IMR-90 (cell line): ENCODE measurements at regions not wholly inside any gene's neighbourhood (a gene's known extent, or its start where the extent isn't known, plus 50 kb on each side); places are given as distances from the start of the nearest gene placed in this dataset.

ENCODE experiments used
- ATAC-seq: fragments of 200-7000 bp; cut with Tn5 transposase; 2 replicates; pipeline ENCODE4 v1.9.1; 2020; ENCODE audit warnings: low read depth, mild to moderate bottlenecking, moderate library complexity
- BruUV-seq: library from RNA; stranded (reverse); fragments of 400-500 nt; replicated peaks from 2 replicates; lab custom pipeline; 2021; lab: Mats Ljungman, UMichigan
- CTCF ChIA-PET: fragments of 300-600 bp; formaldehyde crosslinking; extraction: SDS; loops from one replicate; lab custom pipeline; 2021; ENCODE audit warnings: antibody characterized with exemption; lab: Yijun Ruan, JAX
- POLR2A ChIA-PET: fragments of 300-600 bp; sonication (Branson Sonifier 250); formaldehyde crosslinking; loops from one replicate; lab custom pipeline; 2022; ENCODE audit warnings: antibody characterized with exemption; ENCODE audit not compliant: unreplicated experiment; lab: Charles Lee
- DNase-seq: peaks from one replicate; pipeline ENCODE4 v3.0.0; 2013
- H2AFZ ChIP-seq: replicated peaks from 2 replicates; pipeline ENCODE3; 2013; ENCODE audit warnings: low read length, mild to moderate bottlenecking; ENCODE audit not compliant: poor library complexity
- H2AK5ac ChIP-seq: 2 replicates; pipeline ENCODE4 v1.6.1; 2013; ENCODE audit warnings: low read depth, low read length, inconsistent platforms
- H2AK9ac ChIP-seq: replicated peaks from 2 replicates; pipeline ENCODE3; 2013; ENCODE audit warnings: mild to moderate bottlenecking, low read depth, low read length, moderate library complexity; ENCODE audit not compliant: poor library complexity
- H2BK120ac ChIP-seq: 2 replicates; pipeline ENCODE4 v1.6.1; 2013; ENCODE audit warnings: low read depth, low read length, inconsistent platforms
- H2BK15ac ChIP-seq: 3 replicates; pipeline ENCODE4 v1.6.1; 2013; ENCODE audit warnings: low read depth, low read length, inconsistent platforms
- H2BK20ac ChIP-seq: 2 replicates; pipeline ENCODE4 v1.6.1; 2013; ENCODE audit warnings: low read depth, mild to moderate bottlenecking, inconsistent platforms, low read length, moderate library complexity
- H2BK5ac ChIP-seq: 2 replicates; pipeline ENCODE4 v1.6.1; 2013; ENCODE audit warnings: mild to moderate bottlenecking, low read depth, low read length, inconsistent platforms; ENCODE audit not compliant: poor library complexity, severe bottlenecking
- H3K14ac ChIP-seq: replicated peaks from 2 replicates; pipeline ENCODE4 v1.6.1; 2013; ENCODE audit warnings: low read depth, low read length, inconsistent platforms
- H3K18ac ChIP-seq: 2 replicates; pipeline ENCODE4 v1.6.1; 2013; ENCODE audit warnings: low read depth, low read length, control low read depth
- H3K23ac ChIP-seq: 2 replicates; pipeline ENCODE4 v1.6.1; 2013; ENCODE audit warnings: low read depth, low read length, inconsistent platforms
- H3K27ac ChIP-seq: 2 replicates; pipeline ENCODE4 v1.5.1; 2013; ENCODE audit warnings: mild to moderate bottlenecking, control low read depth, low read length; ENCODE audit not compliant: insufficient read depth
- H3K27me3 ChIP-seq: 2 replicates; pipeline ENCODE4 v1.6.1; 2013; ENCODE audit warnings: low read length; ENCODE audit not compliant: control insufficient read depth, insufficient read depth
- H3K36me3 ChIP-seq: 2 replicates; pipeline ENCODE4 v1.6.1; 2013; ENCODE audit warnings: low read length, mixed read lengths; ENCODE audit not compliant: control insufficient read depth, insufficient read depth
- H3K4ac ChIP-seq: 2 replicates; pipeline ENCODE4 v1.6.1; 2013; ENCODE audit warnings: low read depth, low read length, inconsistent platforms
- H3K4me1 ChIP-seq: 2 replicates; pipeline ENCODE4 v1.6.1; 2013; ENCODE audit warnings: low read length, mixed read lengths; ENCODE audit not compliant: control insufficient read depth, insufficient read depth
- H3K4me2 ChIP-seq: 2 replicates; pipeline ENCODE4 v1.6.1; 2013; ENCODE audit warnings: low read depth, mild to moderate bottlenecking, control low read depth, low read length, moderate library complexity
- H3K4me3 ChIP-seq: 2 replicates; pipeline ENCODE4 v1.5.1; 2013; ENCODE audit warnings: low read depth, mild to moderate bottlenecking, control low read depth, low read length, moderate library complexity; ENCODE audit not compliant: insufficient read depth
- H3K56ac ChIP-seq: 2 replicates; pipeline ENCODE4 v1.6.1; 2013; ENCODE audit warnings: low read length, inconsistent platforms; ENCODE audit not compliant: insufficient read depth; ENCODE audit errors: extremely low read depth
- H3K79me1 ChIP-seq, 2 experiments: 2 replicates each; pipeline ENCODE4 v1.6.1; 2013; ENCODE audit warnings: low read length in 2 of 2, inconsistent platforms in 1 of 2, low read depth in 1 of 2
- H3K9ac ChIP-seq: 2 replicates; pipeline ENCODE4 v1.6.1; 2013; ENCODE audit warnings: low read depth, low read length, control low read depth
- H3K9me1 ChIP-seq: 2 replicates; pipeline ENCODE4 v1.6.1; 2013; ENCODE audit warnings: low read length, inconsistent platforms; ENCODE audit not compliant: insufficient read depth
- H3K9me3 ChIP-seq: 2 replicates; pipeline ENCODE4 v1.6.1; 2013; ENCODE audit warnings: low read length; ENCODE audit not compliant: control insufficient read depth, insufficient read depth
- H4K20me1 ChIP-seq: 2 replicates; pipeline ENCODE4 v1.6.1; 2013; ENCODE audit warnings: low read length, inconsistent platforms; ENCODE audit not compliant: insufficient read depth
- H4K5ac ChIP-seq: 2 replicates; pipeline ENCODE4 v1.6.1; 2013; ENCODE audit warnings: mild to moderate bottlenecking, low read depth, low read length, control low read depth
- H4K8ac ChIP-seq, 2 experiments: 2 replicates each; pipeline ENCODE4 v1.6.1; 2013; ENCODE audit warnings: low read depth in 2 of 2, low read length in 2 of 2, control low read depth in 1 of 2, inconsistent platforms in 1 of 2
- H4K91ac ChIP-seq: 2 replicates; pipeline ENCODE4 v1.6.1; 2013; ENCODE audit warnings: low read depth, low read length, inconsistent platforms; ENCODE audit not compliant: insufficient read depth
- CEBPB ChIP-seq: IDR thresholded peaks from 2 replicates; pipeline ENCODE4 v1.6.1; 2012; ENCODE audit warnings: low read depth, low read length, improper control_type of control experiment
- FOS ChIP-seq: fragments of 150-350 bp; IDR thresholded peaks from 2 replicates; pipeline ENCODE4 v1.6.1; 2016; ENCODE audit warnings: low read depth, low read length
- MAZ ChIP-seq: IDR thresholded peaks from 2 replicates; pipeline ENCODE4 v1.6.1; 2012; ENCODE audit warnings: low read depth, mild to moderate bottlenecking, low read length, improper control_type of control experiment, moderate library complexity, borderline replicate concordance
- MXI1 ChIP-seq: IDR thresholded peaks from 2 replicates; pipeline ENCODE4 v1.6.1; 2012; ENCODE audit warnings: low read depth, mild to moderate bottlenecking, low read length, moderate library complexity, borderline replicate concordance
- RCOR1 ChIP-seq: IDR thresholded peaks from 2 replicates; pipeline ENCODE4 v1.6.1; 2012; ENCODE audit warnings: mild to moderate bottlenecking, low read length, improper control_type of control experiment; ENCODE audit not compliant: insufficient replicate concordance
- RFX5 ChIP-seq: IDR thresholded peaks from 2 replicates; pipeline ENCODE4 v1.8.0; 2012; ENCODE audit warnings: low read depth, mild to moderate bottlenecking, low read length, moderate library complexity
- SMC3 ChIP-seq: fragments of 150-350 bp; IDR thresholded peaks from 2 replicates; pipeline ENCODE4 v1.6.1; 2016; ENCODE audit warnings: low read depth, mild to moderate bottlenecking, antibody characterized with exemption, low read length, moderate library complexity
- WGBS, 2 experiments: methylation state at CpG; one replicate each; pipeline versions ENCODE4 v1.1.5 to v1.1.7; 2013; ENCODE audit warnings: missing lambda C conversion rate in 2 of 2; ENCODE audit not compliant: insufficient read length in 1 of 2; ENCODE audit errors: extremely low coverage in 2 of 2; 5-methylcytosine and 5-hydroxymethylcytosine counted together
- dilution Hi-C: fragments of 300-500 bp; cut with HindIII; formaldehyde crosslinking; loops from one replicate; pipeline ENCODE4 v1.14.3; 2018; ENCODE audit warnings: low sequenced_read_pairs; ENCODE audit not compliant: unreplicated experiment
- in situ Hi-C: fragments of 300-500 bp; cut with MboI; formaldehyde crosslinking; loops from 3 replicates; pipeline ENCODE4 v1.14.3; 2019; ENCODE audit warnings: low sequenced_read_pairs, inconsistent platforms, mixed read lengths
- intact Hi-C: fragments of 100-400 bp; cut with micrococcal nuclease; formaldehyde crosslinking; loops from 2 replicates; pipeline ENCODE4 v1.10.0; 2022
- TF ChIP-seq, protein P1 (sequence below): conservative IDR thresholded peaks from 2 replicates; pipeline ENCODE4 v1.5.1; 2012; ENCODE audit warnings: mild to moderate bottlenecking, low read depth, low read length, improper control_type of control experiment

DNA sequence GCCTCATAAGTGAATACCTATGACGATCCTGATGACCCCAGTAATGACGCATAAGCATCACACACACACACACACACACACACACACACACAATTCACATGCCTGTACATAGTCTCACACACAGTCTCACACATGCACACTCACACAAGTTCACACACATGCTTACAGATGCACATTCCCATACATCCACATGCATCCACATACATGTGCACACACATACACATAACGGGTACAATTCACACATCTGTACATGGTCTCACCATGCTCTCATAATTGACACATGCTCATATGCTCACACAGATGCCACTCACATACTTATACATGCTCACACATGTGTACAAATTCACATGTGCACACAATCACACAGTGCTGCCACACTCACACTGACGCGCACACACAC, 105.7 kb upstream of the VSTM2B start:
- TF ChIP-seq, protein P1, sequence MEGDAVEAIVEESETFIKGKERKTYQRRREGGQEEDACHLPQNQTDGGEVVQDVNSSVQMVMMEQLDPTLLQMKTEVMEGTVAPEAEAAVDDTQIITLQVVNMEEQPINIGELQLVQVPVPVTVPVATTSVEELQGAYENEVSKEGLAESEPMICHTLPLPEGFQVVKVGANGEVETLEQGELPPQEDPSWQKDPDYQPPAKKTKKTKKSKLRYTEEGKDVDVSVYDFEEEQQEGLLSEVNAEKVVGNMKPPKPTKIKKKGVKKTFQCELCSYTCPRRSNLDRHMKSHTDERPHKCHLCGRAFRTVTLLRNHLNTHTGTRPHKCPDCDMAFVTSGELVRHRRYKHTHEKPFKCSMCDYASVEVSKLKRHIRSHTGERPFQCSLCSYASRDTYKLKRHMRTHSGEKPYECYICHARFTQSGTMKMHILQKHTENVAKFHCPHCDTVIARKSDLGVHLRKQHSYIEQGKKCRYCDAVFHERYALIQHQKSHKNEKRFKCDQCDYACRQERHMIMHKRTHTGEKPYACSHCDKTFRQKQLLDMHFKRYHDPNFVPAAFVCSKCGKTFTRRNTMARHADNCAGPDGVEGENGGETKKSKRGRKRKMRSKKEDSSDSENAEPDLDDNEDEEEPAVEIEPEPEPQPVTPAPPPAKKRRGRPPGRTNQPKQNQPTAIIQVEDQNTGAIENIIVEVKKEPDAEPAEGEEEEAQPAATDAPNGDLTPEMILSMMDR = no peak
- TF ChIP-seq FOS (no peak), MXI1 (no peak), SMC3 (no peak), RFX5 (no peak), MAZ (no peak), CEBPB (no peak), RCOR1 (no peak)
- Histone ChIP-seq H3K9ac (no peak overlapping the region), H3K4me2 (no peak overlapping the region), H2AK5ac (no peak overlapping the region), H2BK15ac (no peak overlapping the region), H3K27me3 (no peaks in the 10 kb centered on the region), H3K4ac (no peak overlapping the region), H3K27ac (no peak overlapping the region), H4K20me1 (no peaks in the 10 kb centered on the region), H4K5ac (no peak overlapping the region), H3K23ac (no peak overlapping the region), H2BK120ac (no peak overlapping the region), H3K79me1 (no peaks in the 10 kb centered on the region), H3K36me3 (no peaks in the 10 kb centered on the region), H3K18ac (no peak overlapping the region), H3K9me1 (no peaks in the 10 kb centered on the region), H2AK9ac (no peak overlapping the region), H3K9me3 (peaks cover 7% of the 10 kb centered on the region; the same call in 1 of the 2 replicates), H3K56ac (no peak overlapping the region), H3K14ac (no peak overlapping the region), H4K91ac (no peak overlapping the region), H3K4me3 (no peak overlapping the region), H3K4me1 (no peaks in the 10 kb centered on the region), H2BK5ac (no peak overlapping the region), H2BK20ac (no peak overlapping the region), H2AFZ (no peak overlapping the region), H4K8ac (no peak overlapping the region)
- ChIA-PET CTCF (no interaction called here), POLR2A (no interaction called here)
- no peak for DNase-seq
- in situ Hi-C loops (no loop called here), dilution Hi-C loops (no loop called here), intact Hi-C loops (no loop called here)
- BruUV-seq = no TSS peak
- 80% methylated on average over 5 of the region's 5 CpGs; no CpG with 5 or more reads in 1 of the 2 experiments for WGBS, 2 experiments
- ATAC-seq = no peak
